Ishikawa (cell line): ENCODE measurements at regions not wholly inside any gene's neighbourhood (a gene's known extent, or its start where the extent isn't known, plus 50 kb on each side); places are given as distances from the start of the nearest gene placed in this dataset.

ENCODE experiments used
- CREB1 ChIP-seq: IDR thresholded peaks from 2 replicates; pipeline ENCODE4 v1.6.1; 2012; ENCODE audit warnings: low read depth
- EGR1 ChIP-seq: IDR thresholded peaks from 2 replicates; pipeline ENCODE4 v1.6.1; 2012
- EP300 ChIP-seq: IDR thresholded peaks from 2 replicates; pipeline ENCODE4 v1.6.1; 2012; ENCODE audit warnings: borderline replicate concordance
- MAX ChIP-seq: IDR thresholded peaks from 2 replicates; pipeline ENCODE4 v1.6.1; 2012
- RAD21 ChIP-seq: IDR thresholded peaks from 2 replicates; pipeline ENCODE4 v1.6.1; 2012; ENCODE audit warnings: low read depth
- TAF1 ChIP-seq: IDR thresholded peaks from 2 replicates; pipeline ENCODE4 v1.6.1; 2012; ENCODE audit warnings: low read depth, mild to moderate bottlenecking
- YY1 ChIP-seq: IDR thresholded peaks from 2 replicates; pipeline ENCODE4 v1.6.1; 2012; ENCODE audit warnings: low read depth
- ZBTB7A ChIP-seq: IDR thresholded peaks from 2 replicates; pipeline ENCODE4 v1.6.1; 2012; ENCODE audit warnings: low read depth

GRCh38 chr10:63843107-63843506 is 321.9 kb downstream of the REEP3 start:
- no peak for TF ChIP-seq TAF1
- TF ChIP-seq MAX = no peak
- TF ChIP-seq EGR1 = no peak
- TF ChIP-seq YY1 = no peak
- TF ChIP-seq RAD21 = no peak
- no peak for TF ChIP-seq ZBTB7A
- TF ChIP-seq EP300 = no peak
- TF ChIP-seq CREB1 = no peak
